Eye (tissue), 1 donor: ENCODE measurements at regions not wholly inside any gene's neighbourhood (a gene's known extent, or its start where the extent isn't known, plus 50 kb on each side); places are given as distances from the start of the nearest gene placed in this dataset.

ENCODE experiments used
- DNase-seq: peaks from one replicate; pipeline ENCODE4 v3.0.0-alpha.2; 2015

GRCh38 chr2:226011716-226012450 is 612.4 kb downstream of the NYAP2 start:
- DNase-seq, result peak; percentile 74

GRCh38 chr2:226002438-226002837 is 602.9 kb downstream of the NYAP2 start:
- DNase-seq, result no peak

- no peak for DNase-seq
These were observed 602.2 kb downstream of the NYAP2 start for GRCh38 chr2:226001716-226002115.

- no peak for DNase-seq
These were observed 600.2 kb downstream of the NYAP2 start for GRCh38 chr2:225999692-226000091.

GRCh38 chr2:225998653-225999052 is 599.1 kb downstream of the NYAP2 start:
- DNase-seq, result no peak

- DNase-seq, result no peak
These were observed 598.6 kb downstream of the NYAP2 start for GRCh38 chr2:225998116-225998515.

GRCh38 chr2:225996462-225996828 is 596.9 kb downstream of the NYAP2 start:
- no peak for DNase-seq

GRCh38 chr2:225995796-225996461 is 596.4 kb downstream of the NYAP2 start:
- DNase-seq, result peak; percentile 25

- DNase-seq, result no peak
These were observed 595.4 kb downstream of the NYAP2 start for GRCh38 chr2:225994748-225995405.

GRCh38 chr2:225993430-225993829 is 593.9 kb downstream of the NYAP2 start:
- no peak for DNase-seq

- no peak for DNase-seq
These were observed 590.3 kb downstream of the NYAP2 start for GRCh38 chr2:225989809-225990208.

- DNase-seq, result no peak
These were observed 580.9 kb downstream of the NYAP2 start for GRCh38 chr2:225980372-225980771.

GRCh38 chr2:225971433-225971832 is 571.9 kb downstream of the NYAP2 start:
- no peak for DNase-seq

- DNase-seq, result no peak
These were observed 549.4 kb downstream of the NYAP2 start for GRCh38 chr2:225948903-225949302.

- no peak for DNase-seq
These were observed 539.5 kb downstream of the NYAP2 start for GRCh38 chr2:225938991-225939390.

GRCh38 chr2:225937625-225938187 is 538.2 kb downstream of the NYAP2 start:
- DNase-seq, result peak; percentile 7

GRCh38 chr2:225932811-225933413 is 533.4 kb downstream of the NYAP2 start:
- no peak for DNase-seq

- DNase-seq, result peak; percentile 15
These were observed 531.2 kb downstream of the NYAP2 start for GRCh38 chr2:225930687-225931086.

GRCh38 chr2:225920621-225921220 is 521.2 kb downstream of the NYAP2 start:
- DNase-seq, result no peak

- DNase-seq, result no peak
These were observed 517.2 kb downstream of the NYAP2 start for GRCh38 chr2:225916692-225917091.

- DNase-seq, result no peak
These were observed 511.5 kb downstream of the NYAP2 start for GRCh38 chr2:225911019-225911418.

- no peak for DNase-seq
These were observed 495.6 kb downstream of the NYAP2 start for GRCh38 chr2:225895126-225895525.
